Inferior parietal cortex (tissue), 1 donor: ENCODE measurements at regions not wholly inside any gene's neighbourhood (a gene's known extent, or its start where the extent isn't known, plus 50 kb on each side); places are given as distances from the start of the nearest gene placed in this dataset.

ENCODE experiments used
- DNase-seq: peaks from one replicate; pipeline ENCODE4 v3.0.0-alpha.2; 2016; ENCODE audit errors: extremely low spot score

GRCh38 chr3:30206051-30206450 is 400.4 kb upstream of the TGFBR2 start:
- DNase-seq, result no peak

GRCh38 chr3:30221619-30222018 is 384.8 kb upstream of the TGFBR2 start:
- no peak for DNase-seq

GRCh38 chr3:30222441-30222840 is 384.0 kb upstream of the TGFBR2 start:
- DNase-seq, result no peak

GRCh38 chr3:30225021-30225420 is 381.4 kb upstream of the TGFBR2 start:
- no peak for DNase-seq

GRCh38 chr3:30226601-30227151 is 379.7 kb upstream of the TGFBR2 start:
- no peak for DNase-seq

- no peak for DNase-seq
Observed at GRCh38 chr3:30227571-30228301, 378.7 kb upstream of the TGFBR2 start.

- DNase-seq, result no peak
Observed at GRCh38 chr3:30228302-30228631, 378.1 kb upstream of the TGFBR2 start.

- peak; percentile 10 for DNase-seq
Observed at GRCh38 chr3:30231277-30232141, 374.9 kb upstream of the TGFBR2 start.

- DNase-seq, result peak; percentile 17
Observed at GRCh38 chr3:30232142-30232541, 374.3 kb upstream of the TGFBR2 start.

GRCh38 chr3:30233913-30234646 is 372.3 kb upstream of the TGFBR2 start:
- DNase-seq, result no peak

- no peak for DNase-seq
Observed at GRCh38 chr3:30236011-30236410, 370.4 kb upstream of the TGFBR2 start.

- no peak for DNase-seq
Observed at GRCh38 chr3:30241721-30242120, 364.7 kb upstream of the TGFBR2 start.

GRCh38 chr3:30245858-30246622 is 360.4 kb upstream of the TGFBR2 start:
- DNase-seq, result no peak

GRCh38 chr3:30248423-30248822 is 358.0 kb upstream of the TGFBR2 start:
- no peak for DNase-seq

- DNase-seq, result no peak
Observed at GRCh38 chr3:30252474-30252873, 353.9 kb upstream of the TGFBR2 start.

- DNase-seq, result no peak
Observed at GRCh38 chr3:30253832-30254231, 352.6 kb upstream of the TGFBR2 start.

- DNase-seq, result no peak
Observed at GRCh38 chr3:30256474-30256873, 349.9 kb upstream of the TGFBR2 start.

GRCh38 chr3:30258426-30259392 is 347.7 kb upstream of the TGFBR2 start:
- no peak for DNase-seq

GRCh38 chr3:30259730-30260129 is 346.7 kb upstream of the TGFBR2 start:
- DNase-seq, result no peak

- DNase-seq, result no peak
Observed at GRCh38 chr3:30260762-30261161, 345.6 kb upstream of the TGFBR2 start.
